ENCODE measurements at regions not wholly inside any gene's neighbourhood (a gene's known extent, or its start where the extent isn't known, plus 50 kb on each side); places are given as distances from the start of the nearest gene placed in this dataset.

DNA sequence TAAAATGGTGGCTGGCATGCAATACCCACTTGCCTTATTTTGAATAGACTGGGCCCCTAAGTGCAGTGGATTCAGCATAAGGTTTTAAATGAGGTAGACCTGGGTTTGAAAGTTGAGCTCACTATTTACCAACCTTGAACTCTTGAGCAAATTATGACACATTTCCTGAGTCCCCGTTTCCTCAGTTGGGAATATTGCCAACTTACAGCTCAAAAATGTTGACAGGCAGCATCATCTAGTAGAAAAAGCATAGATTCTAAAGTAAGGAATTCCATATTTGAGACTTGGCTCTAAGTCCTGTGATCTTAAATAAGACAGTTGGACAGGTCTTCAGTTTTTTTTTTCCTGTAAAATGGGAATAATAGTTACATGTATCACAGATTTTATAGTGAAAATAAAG is 305.5 kb downstream of the ACTR3B start:
- TF ChIP-seq USF1 (IDR thresholded peaks at IDR 0.05): no peak
- no peak for TF ChIP-seq TEAD4 (IDR thresholded peaks at IDR 0.05)
- no peak for TF ChIP-seq EP300 (IDR thresholded peaks at IDR 0.05; ENCODE audit: borderline replicate concordance)
- no peak for TF ChIP-seq EGR1 (IDR thresholded peaks at IDR 0.05)
- TF ChIP-seq MAX (IDR thresholded peaks at IDR 0.05): no peak
- TF ChIP-seq NFIC (IDR thresholded peaks at IDR 0.05): no peak
- no peak for TF ChIP-seq FOXM1 (IDR thresholded peaks at IDR 0.05; ENCODE audit: borderline replicate concordance, low read depth)
- no peak for TF ChIP-seq YY1 (IDR thresholded peaks at IDR 0.05; ENCODE audit: low read depth)
- no peak for TF ChIP-seq RAD21 (IDR thresholded peaks at IDR 0.05; ENCODE audit: low read depth)
- TF ChIP-seq TCF12 (IDR thresholded peaks at IDR 0.05; ENCODE audit: low read depth): no peak
- TF ChIP-seq ZBTB7A (IDR thresholded peaks at IDR 0.05; ENCODE audit: low read depth): no peak
- TF ChIP-seq TAF1 (IDR thresholded peaks at IDR 0.05; ENCODE audit: low read depth): no peak
- no peak for TF ChIP-seq CREB1 (IDR thresholded peaks at IDR 0.05; ENCODE audit: low read depth)
- no peak for TF ChIP-seq REST (IDR thresholded peaks at IDR 0.05; ENCODE audit: low read depth)
- no peak for TF ChIP-seq CEBPB (IDR thresholded peaks at IDR 0.05)

GRCh38 chr7:153066711-153067110 is 307.2 kb downstream of the ACTR3B start:
- TF ChIP-seq EP300 (IDR thresholded peaks at IDR 0.05; ENCODE audit: borderline replicate concordance) (no peak), RAD21 (IDR thresholded peaks at IDR 0.05; ENCODE audit: low read depth) (no peak), CREB1 (IDR thresholded peaks at IDR 0.05; ENCODE audit: low read depth) (no peak), ZBTB7A (IDR thresholded peaks at IDR 0.05; ENCODE audit: low read depth) (no peak), CEBPB (IDR thresholded peaks at IDR 0.05) (no peak), EGR1 (IDR thresholded peaks at IDR 0.05) (no peak), TEAD4 (IDR thresholded peaks at IDR 0.05) (no peak), MAX (IDR thresholded peaks at IDR 0.05) (no peak), TAF1 (IDR thresholded peaks at IDR 0.05; ENCODE audit: low read depth) (no peak), TCF12 (IDR thresholded peaks at IDR 0.05; ENCODE audit: low read depth) (no peak), YY1 (IDR thresholded peaks at IDR 0.05; ENCODE audit: low read depth) (no peak), REST (IDR thresholded peaks at IDR 0.05; ENCODE audit: low read depth) (no peak), USF1 (IDR thresholded peaks at IDR 0.05) (no peak)

GRCh38 chr7:153070141-153070540 is 310.6 kb downstream of the ACTR3B start:
- TF ChIP-seq TEAD4 (IDR thresholded peaks at IDR 0.05) (no peak), CREB1 (IDR thresholded peaks at IDR 0.05; ENCODE audit: low read depth) (no peak), EP300 (IDR thresholded peaks at IDR 0.05; ENCODE audit: borderline replicate concordance) (no peak), ZBTB7A (IDR thresholded peaks at IDR 0.05; ENCODE audit: low read depth) (no peak), USF1 (IDR thresholded peaks at IDR 0.05) (no peak), TAF1 (IDR thresholded peaks at IDR 0.05; ENCODE audit: low read depth) (no peak), FOXM1 (IDR thresholded peaks at IDR 0.05; ENCODE audit: borderline replicate concordance, low read depth) (no peak), REST (IDR thresholded peaks at IDR 0.05; ENCODE audit: low read depth) (no peak), MAX (IDR thresholded peaks at IDR 0.05) (no peak), YY1 (IDR thresholded peaks at IDR 0.05; ENCODE audit: low read depth) (no peak), EGR1 (IDR thresholded peaks at IDR 0.05) (no peak), RAD21 (IDR thresholded peaks at IDR 0.05; ENCODE audit: low read depth) (no peak), CEBPB (IDR thresholded peaks at IDR 0.05) (no peak), NFIC (IDR thresholded peaks at IDR 0.05) (no peak), TCF12 (IDR thresholded peaks at IDR 0.05; ENCODE audit: low read depth) (no peak)

GRCh38 chr7:153072806-153073205 is 313.3 kb downstream of the ACTR3B start:
- TF ChIP-seq RAD21 (IDR thresholded peaks at IDR 0.05; ENCODE audit: low read depth): no peak
- TF ChIP-seq MAX (IDR thresholded peaks at IDR 0.05): no peak
- TF ChIP-seq FOXM1 (IDR thresholded peaks at IDR 0.05; ENCODE audit: borderline replicate concordance, low read depth): no peak
- no peak for TF ChIP-seq REST (IDR thresholded peaks at IDR 0.05; ENCODE audit: low read depth)
- no peak for TF ChIP-seq CREB1 (IDR thresholded peaks at IDR 0.05; ENCODE audit: low read depth)
- no peak for TF ChIP-seq USF1 (IDR thresholded peaks at IDR 0.05)
- no peak for TF ChIP-seq YY1 (IDR thresholded peaks at IDR 0.05; ENCODE audit: low read depth)
- TF ChIP-seq CEBPB (IDR thresholded peaks at IDR 0.05): no peak
- no peak for TF ChIP-seq EP300 (IDR thresholded peaks at IDR 0.05; ENCODE audit: borderline replicate concordance)
- TF ChIP-seq ZBTB7A (IDR thresholded peaks at IDR 0.05; ENCODE audit: low read depth): no peak
- TF ChIP-seq EGR1 (IDR thresholded peaks at IDR 0.05): no peak
- TF ChIP-seq TAF1 (IDR thresholded peaks at IDR 0.05; ENCODE audit: low read depth): no peak
- no peak for TF ChIP-seq NFIC (IDR thresholded peaks at IDR 0.05)
